CD4-positive, alpha-beta T cell (primary cell): ENCODE measurements at regions not wholly inside any gene's neighbourhood (a gene's known extent, or its start where the extent isn't known, plus 50 kb on each side); places are given as distances from the start of the nearest gene placed in this dataset.

Source experiments
- ATAC-seq: fragments of 200-7000 bp; cut with Tn5 transposase; one replicate; pipeline ENCODE4 v1.10.0; 2022; ENCODE audit warnings: mild to moderate bottlenecking; ENCODE audit not compliant: poor library complexity
- CTCF ChIA-PET: fragments of 350-600 bp; sonication (Branson Sonifier 250); formaldehyde crosslinking; loops from one replicate; lab custom pipeline; 2021; ENCODE audit warnings: antibody characterized with exemption, inconsistent platforms; lab: Charles Lee
- POLR2A ChIA-PET: fragments of 350-600 bp; sonication (Branson Sonifier 250); formaldehyde crosslinking; loops from one replicate; lab custom pipeline; 2021; ENCODE audit warnings: antibody characterized with exemption, inconsistent platforms; lab: Charles Lee
- DNase-seq, 14 experiments: peaks; one replicate each; pipeline ENCODE4 v3.0.0-alpha.2; 2013 to 2020; ENCODE audit warnings: mixed read lengths in 2 of 14
- H3K27ac ChIP-seq, 2 donors: one replicate each; pipeline versions ENCODE4 v1.5.1 to v1.7.0; 2013; ENCODE audit warnings: low read length in 2 of 2, low read depth in 1 of 2, mild to moderate bottlenecking in 1 of 2
- H3K27me3 ChIP-seq, 2 experiments: 1 replicate in 1 of 2; 2 replicates in 1 of 2; pipeline versions ENCODE4 v1.6.1 to v1.7.0; 2013; ENCODE audit warnings: low read length in 2 of 2, control low read depth in 1 of 2, mild to moderate bottlenecking in 1 of 2, moderate library complexity in 1 of 2; ENCODE audit not compliant: insufficient read depth in 2 of 2, control insufficient read depth in 1 of 2
- H3K36me3 ChIP-seq: one replicate; pipeline ENCODE4 v1.6.1; 2013; ENCODE audit warnings: low read length, control low read depth; ENCODE audit not compliant: insufficient read depth
- H3K4me1 ChIP-seq: one replicate; pipeline ENCODE4 v1.6.1; 2013; ENCODE audit warnings: low read length, control low read depth; ENCODE audit not compliant: insufficient read depth
- H3K4me3 ChIP-seq: one replicate; pipeline ENCODE4 v1.5.1; 2013; ENCODE audit warnings: mild to moderate bottlenecking, low read length, moderate library complexity
- H3K9me3 ChIP-seq, 2 experiments: 1 replicate in 1 of 2; 2 replicates in 1 of 2; pipeline versions ENCODE4 v1.6.1 to v1.7.0; 2013; ENCODE audit warnings: low read length in 2 of 2, mild to moderate bottlenecking in 2 of 2, control low read depth in 1 of 2, moderate library complexity in 1 of 2; ENCODE audit not compliant: control insufficient read depth in 1 of 2, insufficient read depth in 1 of 2
- H3K27ac Mint-ChIP-seq: one replicate; pipeline ENCODE4 v1.8.0; 2020; ENCODE audit warnings: mixed read lengths
- H3K27me3 Mint-ChIP-seq: one replicate; pipeline ENCODE4 v1.8.0; 2021; ENCODE audit warnings: mixed read lengths
- H3K36me3 Mint-ChIP-seq: one replicate; pipeline ENCODE4 v1.8.0; 2021; ENCODE audit warnings: low read depth, mixed read lengths
- H3K4me1 Mint-ChIP-seq: one replicate; pipeline ENCODE4 v1.8.0; 2021; ENCODE audit warnings: low read depth, mixed read lengths
- H3K4me3 Mint-ChIP-seq: one replicate; pipeline ENCODE4 v1.8.0; 2020; ENCODE audit warnings: mild to moderate bottlenecking, mixed read lengths
- H3K9me3 Mint-ChIP-seq: one replicate; pipeline ENCODE4 v1.8.0; 2020; ENCODE audit warnings: mixed read lengths
- intact Hi-C, 2 experiments: fragments of 100-400 bp; cut with DNase I in 1 of 2; cut with micrococcal nuclease in 1 of 2; formaldehyde crosslinking; loops; one replicate each; pipeline versions ENCODE4 v1.15.1 to v1.9.0; 2023 to 2025; cut with DNase I, micrococcal nuclease
- TF ChIP-seq, protein P1 (sequence below): fragments of 200-600 bp; IDR thresholded peaks from one replicate; pipeline ENCODE4 v1.8.0; 2022; ENCODE audit warnings: antibody characterized with exemption, mild to moderate bottlenecking

DNA sequence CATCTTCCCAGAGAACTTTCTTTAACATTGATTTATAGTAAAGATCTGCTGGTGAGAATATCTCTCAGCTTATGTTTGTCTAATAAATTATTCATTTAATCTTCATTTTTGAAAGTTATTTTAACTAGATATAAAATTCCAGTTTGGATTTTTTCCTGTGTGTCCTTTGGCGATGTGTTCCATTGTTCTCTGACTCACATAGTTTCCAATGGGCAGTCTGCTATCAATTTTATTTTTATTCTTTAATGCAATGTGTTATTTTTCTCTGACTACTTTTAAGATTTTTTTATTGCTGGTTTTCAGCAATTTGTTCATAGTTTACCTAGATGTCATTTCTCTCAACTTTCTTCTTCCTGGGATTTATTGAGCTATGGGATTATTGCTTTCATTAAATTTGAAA is 325.2 kb upstream of the POGK start:
- no peak overlapping the region for H3K27ac Mint-ChIP-seq
- H3K9me3 Mint-ChIP-seq, result peaks cover 3% of the 10 kb centered on the region
- H3K4me3 ChIP-seq, result no peak overlapping the region
- intact Hi-C loops, result no loop called here
- H3K36me3 Mint-ChIP-seq, result no peaks in the 10 kb centered on the region
- no peaks in the 10 kb centered on the region for H3K9me3 ChIP-seq
- H3K4me3 Mint-ChIP-seq, result no peak overlapping the region
- H3K4me1 Mint-ChIP-seq, result no peaks in the 10 kb centered on the region
- H3K27me3 ChIP-seq, result peaks cover 0 to 5% of the 10 kb centered on the region in 2 experiments
- H3K27me3 Mint-ChIP-seq, result peaks cover 26% of the 10 kb centered on the region
- H3K4me1 ChIP-seq, result no peaks in the 10 kb centered on the region
- TF ChIP-seq, protein P1, sequence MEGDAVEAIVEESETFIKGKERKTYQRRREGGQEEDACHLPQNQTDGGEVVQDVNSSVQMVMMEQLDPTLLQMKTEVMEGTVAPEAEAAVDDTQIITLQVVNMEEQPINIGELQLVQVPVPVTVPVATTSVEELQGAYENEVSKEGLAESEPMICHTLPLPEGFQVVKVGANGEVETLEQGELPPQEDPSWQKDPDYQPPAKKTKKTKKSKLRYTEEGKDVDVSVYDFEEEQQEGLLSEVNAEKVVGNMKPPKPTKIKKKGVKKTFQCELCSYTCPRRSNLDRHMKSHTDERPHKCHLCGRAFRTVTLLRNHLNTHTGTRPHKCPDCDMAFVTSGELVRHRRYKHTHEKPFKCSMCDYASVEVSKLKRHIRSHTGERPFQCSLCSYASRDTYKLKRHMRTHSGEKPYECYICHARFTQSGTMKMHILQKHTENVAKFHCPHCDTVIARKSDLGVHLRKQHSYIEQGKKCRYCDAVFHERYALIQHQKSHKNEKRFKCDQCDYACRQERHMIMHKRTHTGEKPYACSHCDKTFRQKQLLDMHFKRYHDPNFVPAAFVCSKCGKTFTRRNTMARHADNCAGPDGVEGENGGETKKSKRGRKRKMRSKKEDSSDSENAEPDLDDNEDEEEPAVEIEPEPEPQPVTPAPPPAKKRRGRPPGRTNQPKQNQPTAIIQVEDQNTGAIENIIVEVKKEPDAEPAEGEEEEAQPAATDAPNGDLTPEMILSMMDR, result no peak
- no peaks in the 10 kb centered on the region for H3K36me3 ChIP-seq
- ChIA-PET CTCF (interaction anchor here (1.4 to 1.6 kb wide), 2 partner anchors 12 to 35 kb away, joined by 3 to 4 read pairs; no protein-coding TSS in a partner anchor), POLR2A (no interaction called here)
- ATAC-seq, result no peak
- H3K27ac ChIP-seq, result no peak overlapping the region
- no peak for DNase-seq

DNA sequence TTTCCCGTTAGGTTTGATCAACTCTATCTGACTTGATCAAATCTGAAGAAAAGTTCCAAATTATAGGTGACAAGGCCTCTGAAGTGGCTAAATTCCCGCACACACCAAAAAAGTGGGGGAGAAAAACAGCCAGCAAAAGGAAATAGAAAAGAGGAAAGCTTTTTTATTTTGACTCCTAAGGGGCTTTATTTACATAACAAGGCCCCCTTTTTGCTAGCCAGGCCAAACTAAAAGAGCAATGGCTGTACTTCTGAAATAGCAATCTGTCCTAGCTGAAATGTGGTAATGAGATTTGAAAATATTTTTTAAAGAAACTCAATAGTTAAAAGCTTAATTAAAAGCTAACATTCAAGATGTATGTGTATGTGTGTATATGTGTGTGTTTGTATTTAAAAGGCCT is 311.5 kb upstream of the POGK start:
- Histone ChIP-seq H3K27ac (no peak overlapping the region), H3K4me1 (no peaks in the 10 kb centered on the region), H3K4me3 (no peak overlapping the region), H3K36me3 (no peaks in the 10 kb centered on the region), H3K27me3 (peaks cover 0 to 13% of the 10 kb centered on the region in 2 experiments), H3K9me3 (no peaks in the 10 kb centered on the region)
- Mint-ChIP-seq H3K27ac (no peak overlapping the region), H3K27me3 (peaks cover 15% of the 10 kb centered on the region), H3K4me1 (no peaks in the 10 kb centered on the region), H3K36me3 (no peaks in the 10 kb centered on the region), H3K4me3 (no peak overlapping the region), H3K9me3 (peaks cover 3% of the 10 kb centered on the region)
- ChIA-PET CTCF (no interaction called here), POLR2A (no interaction called here)
- TF ChIP-seq, protein P1, result no peak
- intact Hi-C loops, result no loop called here
- no peak for DNase-seq
- ATAC-seq, result no peak

DNA sequence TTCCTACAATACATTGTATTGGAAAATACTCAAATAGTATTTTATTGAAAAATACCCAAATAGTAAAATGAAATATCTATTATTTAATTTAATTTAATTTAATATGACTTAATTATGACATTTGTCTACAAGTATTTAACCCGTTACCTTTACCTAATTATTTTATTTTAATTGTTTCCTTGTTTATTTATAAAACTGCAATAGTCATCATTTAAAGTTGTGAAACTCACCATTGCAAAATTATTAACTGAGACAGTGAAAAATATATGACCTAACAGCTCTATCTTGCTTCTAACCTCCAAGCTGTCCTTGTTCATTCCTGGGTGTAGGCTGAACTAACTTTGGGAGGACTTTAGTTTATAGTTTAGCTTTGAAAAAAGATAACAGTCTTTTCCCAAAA is 300.6 kb upstream of the POGK start:
- Histone ChIP-seq H3K27ac (no peak overlapping the region), H3K9me3 (no peaks in the 10 kb centered on the region), H3K36me3 (no peaks in the 10 kb centered on the region), H3K27me3 (peaks cover 0 to 5% of the 10 kb centered on the region in 2 experiments), H3K4me1 (no peaks in the 10 kb centered on the region), H3K4me3 (no peak overlapping the region)
- ChIA-PET CTCF (no interaction called here), POLR2A (interaction anchor here (0.7 to 1.1 kb wide), 2 partner anchors 21 to 396 kb away, joined by 3 read pairs; no protein-coding TSS in a partner anchor)
- ATAC-seq (no peak), DNase-seq (no peak)
- H3K9me3 Mint-ChIP-seq, result peaks cover 4% of the 10 kb centered on the region
- intact Hi-C loops, result no loop called here
- H3K27ac Mint-ChIP-seq, result no peak overlapping the region
- TF ChIP-seq, protein P1, result no peak
- H3K4me3 Mint-ChIP-seq, result no peak overlapping the region
- no peaks in the 10 kb centered on the region for H3K36me3 Mint-ChIP-seq
- H3K27me3 Mint-ChIP-seq, result peaks cover 9% of the 10 kb centered on the region
- H3K4me1 Mint-ChIP-seq, result no peaks in the 10 kb centered on the region
